Loucy (cell line): ENCODE measurements at regions not wholly inside any gene's neighbourhood (a gene's known extent, or its start where the extent isn't known, plus 50 kb on each side); places are given as distances from the start of the nearest gene placed in this dataset.

ENCODE experiments used
- H2AFZ ChIP-seq: fragments of 200-600 bp; sonication (generic); 2 replicates; pipeline ENCODE4 v1.6.0; 2016; ENCODE audit warnings: antibody characterized with exemption, mild to moderate bottlenecking, low read length, moderate library complexity
- H3F3A ChIP-seq: fragments of 200-600 bp; 2 replicates; pipeline ENCODE4 v1.6.0; 2016; ENCODE audit warnings: antibody characterized with exemption, low read depth, mild to moderate bottlenecking
- H3K27me3 ChIP-seq: fragments of 200-600 bp; sonication (generic); 2 replicates; pipeline ENCODE4 v1.6.1; 2014; ENCODE audit warnings: low read length, mild to moderate bottlenecking; ENCODE audit not compliant: insufficient read depth, poor library complexity, severe bottlenecking
- H3K36me3 ChIP-seq: fragments of 200-600 bp; sonication (generic); 2 replicates; pipeline ENCODE4 v1.6.1; 2016; ENCODE audit warnings: low read length; ENCODE audit not compliant: insufficient read depth
- H3K4me1 ChIP-seq: fragments of 200-600 bp; sonication (generic); 2 replicates; pipeline ENCODE4 v1.5.1; 2014; ENCODE audit warnings: low read length, mild to moderate bottlenecking; ENCODE audit not compliant: insufficient read depth, poor library complexity, severe bottlenecking
- H3K4me2 ChIP-seq: fragments of 200-600 bp; sonication (generic); 2 replicates; pipeline ENCODE4 v1.6.0; 2014; ENCODE audit warnings: antibody characterized with exemption, low read length, low read depth, mild to moderate bottlenecking; ENCODE audit not compliant: poor library complexity, severe bottlenecking
- H3K4me3 ChIP-seq: fragments of 200-600 bp; sonication (generic); 2 replicates; pipeline ENCODE4 v1.5.1; 2014; ENCODE audit warnings: low read length, mild to moderate bottlenecking, mixed read lengths; ENCODE audit not compliant: poor library complexity, severe bottlenecking
- H3K79me2 ChIP-seq: fragments of 200-600 bp; sonication (generic); 2 replicates; pipeline ENCODE4 v1.6.1; 2014; ENCODE audit warnings: low read length; ENCODE audit not compliant: insufficient read depth
- H3K9ac ChIP-seq: fragments of 200-600 bp; sonication (generic); 2 replicates; pipeline ENCODE4 v1.6.0; 2014; ENCODE audit warnings: mild to moderate bottlenecking, low read depth, low read length, moderate library complexity; ENCODE audit not compliant: poor library complexity, severe bottlenecking
- H3K9me2 ChIP-seq: fragments of 200-600 bp; sonication (generic); replicated peaks from 2 replicates; pipeline ENCODE4 v1.6.1; 2016; ENCODE audit warnings: low read depth, low read length, mixed read lengths
- H3K9me3 ChIP-seq: fragments of 200-600 bp; sonication (generic); 2 replicates; pipeline ENCODE4 v1.6.1; 2014; ENCODE audit warnings: mild to moderate bottlenecking, antibody characterized with exemption, low read length, low read depth; ENCODE audit not compliant: insufficient read depth
- H4K20me1 ChIP-seq: fragments of 200-600 bp; sonication (generic); 2 replicates; pipeline ENCODE4 v1.6.0; 2014; ENCODE audit warnings: antibody characterized with exemption, low read length, mild to moderate bottlenecking; ENCODE audit not compliant: insufficient read depth, poor library complexity, severe bottlenecking
- EZH2phosphoT487 ChIP-seq: fragments of 200-600 bp; IDR thresholded peaks from 2 replicates; pipeline ENCODE4 v1.6.1; 2018; ENCODE audit warnings: antibody characterized with exemption, mild to moderate bottlenecking, moderate library complexity, borderline replicate concordance
- TF ChIP-seq, protein P1 (sequence below): fragments of 200-600 bp; sonication (generic); conservative IDR thresholded peaks from 2 replicates; pipeline ENCODE4 v1.5.1; 2014; ENCODE audit warnings: mild to moderate bottlenecking, antibody characterized with exemption, low read length

DNA sequence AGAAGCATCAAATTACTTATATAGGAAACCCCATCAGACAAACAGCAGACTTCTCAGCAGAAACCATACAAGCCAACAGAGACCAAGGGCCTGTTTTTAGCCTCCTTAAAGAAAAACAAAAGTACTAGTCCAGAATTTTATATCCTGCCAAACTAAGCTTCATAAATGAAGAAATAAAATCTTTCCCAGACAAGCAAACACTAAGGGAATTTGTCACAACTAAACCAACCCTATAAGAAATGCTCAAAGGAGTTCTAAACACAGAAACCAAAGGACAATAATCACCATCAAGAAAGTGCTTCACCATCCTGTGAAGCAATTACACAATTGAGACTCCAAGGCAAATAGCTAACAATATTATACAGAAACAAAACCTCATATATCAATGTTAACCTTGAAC, 238.6 kb downstream of the NKX6-1 start:
- Histone ChIP-seq H3K4me1 (no peaks in the 10 kb centered on the region), H3K9ac (no peak overlapping the region), H3K79me2 (no peaks in the 10 kb centered on the region), H3K4me3 (no peak overlapping the region), H3K27me3 (no peaks in the 10 kb centered on the region), H3K36me3 (no peaks in the 10 kb centered on the region), H3K4me2 (no peak overlapping the region), H3K9me3 (no peaks in the 10 kb centered on the region), H4K20me1 (no peaks in the 10 kb centered on the region), H3F3A (no peaks in the 10 kb centered on the region), H2AFZ (no peak overlapping the region), H3K9me2 (no peaks in the 10 kb centered on the region)
- TF ChIP-seq EZH2phosphoT487, result no peak
- TF ChIP-seq, protein P1, sequence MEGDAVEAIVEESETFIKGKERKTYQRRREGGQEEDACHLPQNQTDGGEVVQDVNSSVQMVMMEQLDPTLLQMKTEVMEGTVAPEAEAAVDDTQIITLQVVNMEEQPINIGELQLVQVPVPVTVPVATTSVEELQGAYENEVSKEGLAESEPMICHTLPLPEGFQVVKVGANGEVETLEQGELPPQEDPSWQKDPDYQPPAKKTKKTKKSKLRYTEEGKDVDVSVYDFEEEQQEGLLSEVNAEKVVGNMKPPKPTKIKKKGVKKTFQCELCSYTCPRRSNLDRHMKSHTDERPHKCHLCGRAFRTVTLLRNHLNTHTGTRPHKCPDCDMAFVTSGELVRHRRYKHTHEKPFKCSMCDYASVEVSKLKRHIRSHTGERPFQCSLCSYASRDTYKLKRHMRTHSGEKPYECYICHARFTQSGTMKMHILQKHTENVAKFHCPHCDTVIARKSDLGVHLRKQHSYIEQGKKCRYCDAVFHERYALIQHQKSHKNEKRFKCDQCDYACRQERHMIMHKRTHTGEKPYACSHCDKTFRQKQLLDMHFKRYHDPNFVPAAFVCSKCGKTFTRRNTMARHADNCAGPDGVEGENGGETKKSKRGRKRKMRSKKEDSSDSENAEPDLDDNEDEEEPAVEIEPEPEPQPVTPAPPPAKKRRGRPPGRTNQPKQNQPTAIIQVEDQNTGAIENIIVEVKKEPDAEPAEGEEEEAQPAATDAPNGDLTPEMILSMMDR, result no peak

DNA sequence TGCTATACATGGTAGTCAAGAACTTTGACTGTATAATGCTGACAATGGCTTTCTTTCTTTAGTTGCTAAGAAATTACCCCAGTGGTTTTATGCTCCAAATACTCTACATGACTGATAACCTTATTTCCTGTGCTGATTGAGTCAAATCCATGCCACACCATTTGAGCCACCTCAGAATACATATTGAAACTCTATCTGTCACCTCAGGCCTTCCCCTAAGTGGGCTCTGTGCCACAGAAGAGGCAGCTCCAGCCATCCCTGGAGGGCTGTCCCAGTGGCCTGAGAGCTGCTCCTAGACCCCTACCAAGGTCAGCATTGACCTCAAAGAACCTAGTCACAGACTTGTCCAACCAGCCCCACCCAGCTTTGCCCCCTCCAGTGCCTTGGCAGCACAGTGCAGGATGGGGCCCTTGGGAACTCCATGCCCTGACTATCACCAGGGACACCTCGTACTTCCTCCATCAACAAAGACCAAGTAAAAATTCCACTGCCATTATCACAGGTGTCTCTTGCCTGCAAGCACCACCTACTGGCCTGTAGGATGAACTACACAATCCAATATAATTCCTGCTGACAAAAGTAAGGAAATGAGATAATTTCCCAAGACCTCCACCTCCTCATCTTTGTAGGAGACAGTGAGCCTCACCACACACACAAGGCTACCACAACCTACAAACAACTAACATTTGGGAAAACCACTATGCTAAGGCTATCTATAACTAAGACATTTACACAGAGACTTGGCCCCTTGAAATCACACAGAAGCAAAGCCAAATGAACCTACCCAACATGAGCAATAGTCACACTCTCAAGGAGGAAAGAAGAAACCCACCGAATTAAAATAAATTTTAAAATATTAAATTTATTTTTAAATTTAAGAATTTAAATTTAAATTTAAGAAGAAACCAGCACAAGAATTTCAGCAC, 239.9 kb downstream of the NKX6-1 start:
- Histone ChIP-seq H3K4me1 (no peaks in the 10 kb centered on the region), H3K9me3 (no peaks in the 10 kb centered on the region), H3F3A (no peaks in the 10 kb centered on the region), H2AFZ (no peak overlapping the region), H4K20me1 (no peaks in the 10 kb centered on the region), H3K4me2 (no peak overlapping the region), H3K36me3 (no peaks in the 10 kb centered on the region), H3K9ac (no peak overlapping the region), H3K4me3 (no peak overlapping the region), H3K9me2 (no peaks in the 10 kb centered on the region), H3K79me2 (no peaks in the 10 kb centered on the region), H3K27me3 (no peaks in the 10 kb centered on the region)
- TF ChIP-seq, protein P1, result peak; percentile 81
- no peak for TF ChIP-seq EZH2phosphoT487

DNA sequence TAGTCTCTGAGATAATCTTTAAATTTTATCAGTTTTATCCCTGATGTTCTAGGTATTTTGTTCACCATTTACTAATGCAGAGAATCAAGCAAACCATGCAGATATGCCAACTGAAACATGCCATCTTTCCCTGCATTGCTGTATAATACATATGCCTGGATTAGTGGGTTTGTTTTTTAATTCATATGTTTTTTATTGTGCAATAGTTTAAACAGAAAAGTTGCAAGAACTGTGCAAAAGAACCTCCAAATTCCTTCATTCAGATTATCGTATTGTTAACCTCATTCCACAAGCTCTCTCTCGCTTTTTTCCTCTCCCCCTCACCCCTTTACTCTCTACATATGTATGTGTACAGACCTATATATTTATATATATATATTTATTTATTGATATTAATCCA, 244.6 kb downstream of the NKX6-1 start:
- TF ChIP-seq, protein P1, result no peak
- no peak for TF ChIP-seq EZH2phosphoT487
- H3F3A ChIP-seq, result no peaks in the 10 kb centered on the region
- no peaks in the 10 kb centered on the region for H3K9me3 ChIP-seq
- no peaks in the 10 kb centered on the region for H3K36me3 ChIP-seq
- no peak overlapping the region for H2AFZ ChIP-seq
- H3K4me2 ChIP-seq, result no peak overlapping the region
- no peaks in the 10 kb centered on the region for H3K27me3 ChIP-seq
- H3K79me2 ChIP-seq, result no peaks in the 10 kb centered on the region
- H3K4me1 ChIP-seq, result no peaks in the 10 kb centered on the region
- no peaks in the 10 kb centered on the region for H3K9me2 ChIP-seq
- H4K20me1 ChIP-seq, result no peaks in the 10 kb centered on the region
- no peak overlapping the region for H3K9ac ChIP-seq
- no peak overlapping the region for H3K4me3 ChIP-seq
